Activated CD4-positive, alpha-beta memory T cell treated with anti-CD3 and anti-CD28 coated beads for 36 hours (primary cell): ENCODE measurements at regions not wholly inside any gene's neighbourhood (a gene's known extent, or its start where the extent isn't known, plus 50 kb on each side); places are given as distances from the start of the nearest gene placed in this dataset.

Experiments
- CTCF ChIA-PET: fragments of 350-600 bp; sonication (Branson Sonifier 250); formaldehyde crosslinking; loops from one replicate; lab custom pipeline; 2021; ENCODE audit warnings: antibody characterized with exemption, inconsistent platforms; lab: Charles Lee
- POLR2A ChIA-PET: fragments of 350-600 bp; sonication (Branson Sonifier 250); formaldehyde crosslinking; loops from one replicate; lab custom pipeline; 2021; ENCODE audit warnings: antibody characterized with exemption; lab: Charles Lee
- DNase-seq: peaks from one replicate; pipeline ENCODE4 v3.0.0-alpha.2; 2020
- H3K27ac Mint-ChIP-seq: one replicate; pipeline ENCODE4 v1.8.0; 2021; ENCODE audit warnings: mixed read lengths
- H3K27me3 Mint-ChIP-seq: one replicate; pipeline ENCODE4 v1.8.0; 2021; ENCODE audit warnings: mixed read lengths
- H3K36me3 Mint-ChIP-seq: one replicate; pipeline ENCODE4 v1.8.0; 2021; ENCODE audit warnings: mixed read lengths
- H3K4me1 Mint-ChIP-seq: one replicate; pipeline ENCODE4 v1.8.0; 2021; ENCODE audit warnings: low read depth, mixed read lengths
- H3K4me3 Mint-ChIP-seq: one replicate; pipeline ENCODE4 v1.8.0; 2021; ENCODE audit warnings: mild to moderate bottlenecking, mixed read lengths
- H3K9me3 Mint-ChIP-seq: one replicate; pipeline ENCODE4 v1.8.0; 2021; ENCODE audit warnings: mixed read lengths
- intact Hi-C: fragments of 100-400 bp; cut with micrococcal nuclease; formaldehyde crosslinking; loops from one replicate; pipeline ENCODE4 v1.15.1; 2023

GRCh38 chr16:8292271-8292670 lies 298.0 kb downstream of the TMEM114 start:
- H3K4me1 Mint-ChIP-seq, result no peaks in the 10 kb centered on the region
- H3K27me3 Mint-ChIP-seq, result no peaks in the 10 kb centered on the region
- no peaks in the 10 kb centered on the region for H3K9me3 Mint-ChIP-seq
- ChIA-PET POLR2A (no interaction called here), CTCF (no interaction called here)
- H3K4me3 Mint-ChIP-seq, result no peak overlapping the region
- no peak overlapping the region for H3K27ac Mint-ChIP-seq
- intact Hi-C loops, result no loop called here
- no peaks in the 10 kb centered on the region for H3K36me3 Mint-ChIP-seq
- no peak for DNase-seq

GRCh38 chr16:8286348-8286747 lies 304.0 kb downstream of the TMEM114 start:
- Mint-ChIP-seq H3K27ac (no peak overlapping the region), H3K27me3 (no peaks in the 10 kb centered on the region), H3K4me1 (no peaks in the 10 kb centered on the region), H3K4me3 (no peak overlapping the region), H3K36me3 (no peaks in the 10 kb centered on the region), H3K9me3 (no peaks in the 10 kb centered on the region)
- CTCF ChIA-PET, result no interaction called here
- intact Hi-C loops, result no loop called here
- DNase-seq, result no peak
- POLR2A ChIA-PET, result no interaction called here

DNA sequence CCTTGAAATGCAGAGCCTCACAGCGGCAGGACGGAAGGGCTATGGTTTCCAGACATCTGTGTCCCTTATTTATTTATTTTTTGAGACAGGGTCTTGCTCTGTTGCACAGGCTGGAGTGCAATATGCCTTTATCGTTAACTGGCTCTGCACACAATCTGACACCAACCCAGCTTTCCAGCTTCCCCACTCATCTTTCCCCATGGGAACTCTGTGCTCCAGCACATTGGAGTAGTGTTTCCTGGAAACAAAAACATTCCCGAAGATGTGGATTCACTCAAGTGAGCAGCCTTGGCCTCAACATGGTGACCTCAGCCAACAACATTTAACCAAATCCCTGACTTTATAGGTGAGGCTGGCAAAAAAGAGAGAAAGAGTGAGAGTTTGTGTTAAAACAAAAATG lies 307.1 kb downstream of the TMEM114 start:
- POLR2A ChIA-PET, result no interaction called here
- Mint-ChIP-seq H3K4me1 (no peaks in the 10 kb centered on the region), H3K4me3 (no peak overlapping the region), H3K27ac (no peak overlapping the region), H3K36me3 (no peaks in the 10 kb centered on the region), H3K9me3 (no peaks in the 10 kb centered on the region), H3K27me3 (no peaks in the 10 kb centered on the region)
- DNase-seq, result no peak
- CTCF ChIA-PET, result no interaction called here
- intact Hi-C loops, result no loop called here

GRCh38 chr16:8278031-8278580 lies 312.2 kb downstream of the TMEM114 start:
- no peaks in the 10 kb centered on the region for H3K9me3 Mint-ChIP-seq
- no peak for DNase-seq
- H3K27ac Mint-ChIP-seq, result no peak overlapping the region
- no peaks in the 10 kb centered on the region for H3K4me1 Mint-ChIP-seq
- no peaks in the 10 kb centered on the region for H3K27me3 Mint-ChIP-seq
- intact Hi-C loops, result no loop called here
- CTCF ChIA-PET, result no interaction called here
- H3K36me3 Mint-ChIP-seq, result no peaks in the 10 kb centered on the region
- no peak overlapping the region for H3K4me3 Mint-ChIP-seq
- POLR2A ChIA-PET, result no interaction called here

- no peak for DNase-seq
- intact Hi-C loops, result no loop called here
- no peaks in the 10 kb centered on the region for H3K36me3 Mint-ChIP-seq
- H3K4me3 Mint-ChIP-seq, result no peak overlapping the region
- H3K27ac Mint-ChIP-seq, result no peak overlapping the region
- no peaks in the 10 kb centered on the region for H3K27me3 Mint-ChIP-seq
- H3K9me3 Mint-ChIP-seq, result peaks cover 19% of the 10 kb centered on the region
- ChIA-PET POLR2A (no interaction called here), CTCF (no interaction called here)
- H3K4me1 Mint-ChIP-seq, result no peaks in the 10 kb centered on the region
Observed at GRCh38 chr16:8271344-8271743, 319.0 kb downstream of the TMEM114 start.

- Mint-ChIP-seq H3K4me1 (no peaks in the 10 kb centered on the region), H3K27me3 (no peaks in the 10 kb centered on the region), H3K36me3 (no peaks in the 10 kb centered on the region), H3K27ac (no peak overlapping the region), H3K9me3 (peaks cover 16% of the 10 kb centered on the region), H3K4me3 (no peak overlapping the region)
- intact Hi-C loops, result no loop called here
- ChIA-PET POLR2A (no interaction called here), CTCF (no interaction called here)
- DNase-seq, result no peak
Observed at GRCh38 chr16:8262299-8262698, 328.0 kb downstream of the TMEM114 start.

GRCh38 chr16:8260140-8260539 lies 330.2 kb downstream of the TMEM114 start:
- CTCF ChIA-PET, result no interaction called here
- H3K27ac Mint-ChIP-seq, result no peak overlapping the region
- H3K36me3 Mint-ChIP-seq, result no peaks in the 10 kb centered on the region
- no peaks in the 10 kb centered on the region for H3K27me3 Mint-ChIP-seq
- POLR2A ChIA-PET, result no interaction called here
- H3K4me3 Mint-ChIP-seq, result no peak overlapping the region
- H3K4me1 Mint-ChIP-seq, result no peaks in the 10 kb centered on the region
- H3K9me3 Mint-ChIP-seq, result peaks cover 8% of the 10 kb centered on the region
- DNase-seq, result no peak
- intact Hi-C loops, result no loop called here

- intact Hi-C loops, result no loop called here
- H3K27ac Mint-ChIP-seq, result no peak overlapping the region
- CTCF ChIA-PET, result no interaction called here
- no peak overlapping the region for H3K4me3 Mint-ChIP-seq
- no peaks in the 10 kb centered on the region for H3K4me1 Mint-ChIP-seq
- POLR2A ChIA-PET, result no interaction called here
- H3K27me3 Mint-ChIP-seq, result no peaks in the 10 kb centered on the region
- no peak for DNase-seq
- H3K9me3 Mint-ChIP-seq, result peaks cover 10% of the 10 kb centered on the region
- no peaks in the 10 kb centered on the region for H3K36me3 Mint-ChIP-seq
Observed at GRCh38 chr16:8258523-8258922, 331.8 kb downstream of the TMEM114 start.

GRCh38 chr16:8257561-8257960 lies 332.8 kb downstream of the TMEM114 start:
- no peaks in the 10 kb centered on the region for H3K36me3 Mint-ChIP-seq
- DNase-seq, result no peak
- no peak overlapping the region for H3K27ac Mint-ChIP-seq
- H3K9me3 Mint-ChIP-seq, result peaks cover 10% of the 10 kb centered on the region
- H3K4me1 Mint-ChIP-seq, result no peaks in the 10 kb centered on the region
- H3K27me3 Mint-ChIP-seq, result no peaks in the 10 kb centered on the region
- intact Hi-C loops, result no loop called here
- ChIA-PET CTCF (no interaction called here), POLR2A (no interaction called here)
- H3K4me3 Mint-ChIP-seq, result no peak overlapping the region

DNA sequence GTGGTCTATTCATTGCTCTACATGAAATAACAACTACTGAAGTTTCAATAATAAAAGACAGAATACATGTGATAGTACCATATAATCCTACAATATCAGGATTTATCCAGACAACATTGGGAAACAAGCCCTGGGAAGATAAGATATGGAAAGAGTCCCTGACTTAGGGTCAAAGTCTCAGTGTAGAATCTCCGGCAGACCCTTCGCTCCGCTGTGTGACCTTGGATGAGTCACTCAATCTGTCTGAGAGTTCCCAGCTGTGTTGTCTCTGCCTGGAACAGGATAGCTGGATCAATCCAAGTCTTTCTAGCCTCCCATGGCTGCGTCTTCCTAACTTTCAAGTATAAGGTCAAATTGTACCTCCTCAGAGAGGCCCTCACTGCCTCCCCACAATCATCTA lies 335.9 kb downstream of the TMEM114 start:
- Mint-ChIP-seq H3K36me3 (no peaks in the 10 kb centered on the region), H3K4me3 (no peak overlapping the region), H3K9me3 (peaks cover 6% of the 10 kb centered on the region), H3K4me1 (no peaks in the 10 kb centered on the region), H3K27me3 (no peaks in the 10 kb centered on the region), H3K27ac (no peak overlapping the region)
- DNase-seq, result no peak
- ChIA-PET POLR2A (no interaction called here), CTCF (no interaction called here)
- intact Hi-C loops, result no loop called here

DNA sequence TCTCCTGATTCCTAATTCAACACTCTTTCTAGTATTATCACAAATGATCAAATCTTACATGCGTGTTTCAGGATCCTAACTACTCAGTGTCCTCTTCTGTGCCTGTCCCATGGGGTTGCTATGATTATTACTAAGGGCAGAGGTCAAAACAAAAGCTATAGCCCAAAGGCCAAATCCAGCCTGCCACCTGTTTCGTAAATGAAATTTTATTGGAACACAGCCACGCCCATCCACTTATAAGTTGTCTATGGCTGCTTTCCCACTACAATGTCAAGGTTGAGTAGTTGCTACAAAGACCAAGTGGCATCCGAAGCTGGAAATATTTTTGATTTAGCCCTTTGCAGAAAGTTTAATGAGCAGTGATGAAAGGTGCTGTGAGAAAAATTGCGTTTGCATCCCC lies 336.6 kb downstream of the TMEM114 start:
- no peaks in the 10 kb centered on the region for H3K4me1 Mint-ChIP-seq
- H3K4me3 Mint-ChIP-seq, result no peak overlapping the region
- H3K27ac Mint-ChIP-seq, result no peak overlapping the region
- H3K36me3 Mint-ChIP-seq, result no peaks in the 10 kb centered on the region
- peaks cover 6% of the 10 kb centered on the region for H3K9me3 Mint-ChIP-seq
- intact Hi-C loops, result no loop called here
- no peak for DNase-seq
- ChIA-PET CTCF (no interaction called here), POLR2A (no interaction called here)
- no peaks in the 10 kb centered on the region for H3K27me3 Mint-ChIP-seq

GRCh38 chr16:8251727-8252126 lies 338.6 kb downstream of the TMEM114 start:
- CTCF ChIA-PET, result no interaction called here
- no peak for DNase-seq
- no peak overlapping the region for H3K27ac Mint-ChIP-seq
- H3K27me3 Mint-ChIP-seq, result no peaks in the 10 kb centered on the region
- POLR2A ChIA-PET, result no interaction called here
- H3K9me3 Mint-ChIP-seq, result peaks cover 3% of the 10 kb centered on the region
- no peaks in the 10 kb centered on the region for H3K4me1 Mint-ChIP-seq
- intact Hi-C loops, result no loop called here
- H3K36me3 Mint-ChIP-seq, result no peaks in the 10 kb centered on the region
- H3K4me3 Mint-ChIP-seq, result no peak overlapping the region

GRCh38 chr16:8251298-8251697 lies 339.0 kb downstream of the TMEM114 start:
- Mint-ChIP-seq H3K4me1 (no peaks in the 10 kb centered on the region), H3K36me3 (no peaks in the 10 kb centered on the region), H3K27ac (no peak overlapping the region), H3K9me3 (peaks cover 3% of the 10 kb centered on the region), H3K27me3 (no peaks in the 10 kb centered on the region), H3K4me3 (no peak overlapping the region)
- no peak for DNase-seq
- intact Hi-C loops, result no loop called here
- ChIA-PET CTCF (no interaction called here), POLR2A (no interaction called here)
